DOHH2 (cell line): ENCODE measurements at regions not wholly inside any gene's neighbourhood (a gene's known extent, or its start where the extent isn't known, plus 50 kb on each side); places are given as distances from the start of the nearest gene placed in this dataset.
"Not testable (repeated sequence)": the region's sequence is repeated elsewhere in the genome, so short reads cannot be mapped to it uniquely, and the experiment has no call there.

Experiments
- EZH2phosphoT487 ChIP-seq: fragments of 200-600 bp; sonication (generic); IDR thresholded peaks from 2 replicates; pipeline ENCODE4 v1.6.1; 2017; ENCODE audit warnings: borderline replicate concordance, mild to moderate bottlenecking, antibody characterized with exemption, low read length, moderate library complexity, mixed read lengths
- TF ChIP-seq, protein P1 (sequence below): fragments of 200-600 bp; sonication (generic); IDR thresholded peaks from one replicate; pipeline ENCODE4 v1.5.1; 2014; ENCODE audit warnings: antibody characterized with exemption, mild to moderate bottlenecking, low read depth, low read length; ENCODE audit not compliant: poor library complexity, severe bottlenecking

DNA sequence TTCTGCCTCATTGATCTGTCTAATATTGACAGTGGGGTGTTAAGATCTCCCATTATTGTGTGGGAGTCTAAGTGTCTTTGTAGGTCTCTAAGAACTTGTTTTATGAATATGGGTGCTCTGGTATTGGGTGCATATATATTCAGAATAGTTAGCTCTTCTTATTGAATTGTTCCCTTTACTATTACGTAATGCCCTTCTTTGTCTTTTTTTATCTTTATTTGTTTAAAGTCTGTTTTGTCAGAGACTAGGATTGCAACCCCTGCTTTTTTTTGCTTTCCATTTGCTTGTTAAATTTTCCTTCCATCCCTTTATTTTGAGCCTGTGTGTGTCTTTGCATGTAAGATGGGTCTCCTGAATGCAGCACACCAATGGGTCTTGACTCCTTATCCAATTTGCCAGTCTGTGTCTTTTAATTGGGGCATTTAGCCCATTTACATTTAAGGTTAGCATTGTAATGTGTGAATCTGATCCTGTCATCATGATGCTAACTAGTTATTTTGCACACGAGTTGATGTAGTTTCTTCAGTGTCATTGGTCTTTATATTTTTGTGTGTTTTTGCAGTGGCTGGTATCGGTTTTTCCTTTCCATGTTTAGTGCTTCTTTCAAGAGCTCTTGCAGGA, 1126.0 kb upstream of the TMEM132C start:
- TF ChIP-seq, protein P1, sequence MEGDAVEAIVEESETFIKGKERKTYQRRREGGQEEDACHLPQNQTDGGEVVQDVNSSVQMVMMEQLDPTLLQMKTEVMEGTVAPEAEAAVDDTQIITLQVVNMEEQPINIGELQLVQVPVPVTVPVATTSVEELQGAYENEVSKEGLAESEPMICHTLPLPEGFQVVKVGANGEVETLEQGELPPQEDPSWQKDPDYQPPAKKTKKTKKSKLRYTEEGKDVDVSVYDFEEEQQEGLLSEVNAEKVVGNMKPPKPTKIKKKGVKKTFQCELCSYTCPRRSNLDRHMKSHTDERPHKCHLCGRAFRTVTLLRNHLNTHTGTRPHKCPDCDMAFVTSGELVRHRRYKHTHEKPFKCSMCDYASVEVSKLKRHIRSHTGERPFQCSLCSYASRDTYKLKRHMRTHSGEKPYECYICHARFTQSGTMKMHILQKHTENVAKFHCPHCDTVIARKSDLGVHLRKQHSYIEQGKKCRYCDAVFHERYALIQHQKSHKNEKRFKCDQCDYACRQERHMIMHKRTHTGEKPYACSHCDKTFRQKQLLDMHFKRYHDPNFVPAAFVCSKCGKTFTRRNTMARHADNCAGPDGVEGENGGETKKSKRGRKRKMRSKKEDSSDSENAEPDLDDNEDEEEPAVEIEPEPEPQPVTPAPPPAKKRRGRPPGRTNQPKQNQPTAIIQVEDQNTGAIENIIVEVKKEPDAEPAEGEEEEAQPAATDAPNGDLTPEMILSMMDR: not testable (repeated sequence)
- not testable (repeated sequence) for TF ChIP-seq EZH2phosphoT487
